Panc1 (cell line): ENCODE measurements at regions not wholly inside any gene's neighbourhood (a gene's known extent, or its start where the extent isn't known, plus 50 kb on each side); places are given as distances from the start of the nearest gene placed in this dataset.

ENCODE experiments used
- ATAC-seq: fragments of 200-7000 bp; cut with Tn5 transposase; 2 replicates; pipeline ENCODE4 v1.9.1; 2020; ENCODE audit warnings: mild to moderate bottlenecking, moderate library complexity
- BruUV-seq: library from RNA; stranded (reverse); fragments of 400-500 nt; replicated peaks from 2 replicates; lab custom pipeline; 2021; lab: Mats Ljungman, UMichigan
- CTCF ChIA-PET: fragments of 300-600 bp; sonication (Branson Sonifier 250); formaldehyde crosslinking; loops from one replicate; lab custom pipeline; 2022; ENCODE audit warnings: antibody characterized with exemption; lab: Charles Lee
- POLR2A ChIA-PET: fragments of 300-600 bp; sonication (Branson Sonifier 250); formaldehyde crosslinking; loops from one replicate; lab custom pipeline; 2022; ENCODE audit warnings: antibody characterized with exemption; lab: Charles Lee
- DNase-seq: peaks from one replicate; pipeline ENCODE4 v3.0.0-alpha.2; 2010; ENCODE audit warnings: low read depth, low spot score
- H3K27ac ChIP-seq: 2 replicates; pipeline ENCODE4 v1.5.1; 2011; ENCODE audit warnings: mild to moderate bottlenecking, low read length, inconsistent platforms
- H3K27me3 ChIP-seq: fragments of 200-500 bp; sonication (Bioruptor generic); 2 replicates; pipeline ENCODE4 v1.6.0; 2014; ENCODE audit warnings: low read length, inconsistent platforms; ENCODE audit not compliant: control insufficient read depth, insufficient read depth
- H3K36me3 ChIP-seq: fragments of 200-500 bp; sonication (Bioruptor generic); 2 replicates; pipeline ENCODE4 v1.5.1; 2014; ENCODE audit warnings: inconsistent platforms, mild to moderate bottlenecking, low read length, moderate library complexity; ENCODE audit not compliant: control insufficient read depth, insufficient read depth
- H3K4me1 ChIP-seq: 2 replicates; pipeline ENCODE4 v1.5.1; 2011; ENCODE audit warnings: inconsistent platforms, mild to moderate bottlenecking, low read length, moderate library complexity; ENCODE audit not compliant: control insufficient read depth, insufficient read depth
- H3K4me3 ChIP-seq, 2 experiments: 2 replicates each; pipeline ENCODE4 v1.5.1; 2011 to 2012; ENCODE audit warnings: low read depth in 2 of 2, low read length in 2 of 2, mild to moderate bottlenecking in 2 of 2, inconsistent platforms in 1 of 2, moderate library complexity in 1 of 2
- H3K9me3 ChIP-seq: fragments of 200-500 bp; sonication (Bioruptor generic); 2 replicates; pipeline ENCODE4 v1.5.1; 2014; ENCODE audit warnings: low read depth, mild to moderate bottlenecking, inconsistent platforms, low read length, moderate library complexity; ENCODE audit not compliant: control insufficient read depth, insufficient read depth
- POLR2AphosphoS5 ChIP-seq: IDR thresholded peaks from 2 replicates; pipeline ENCODE4 v1.6.1; 2012; ENCODE audit warnings: mild to moderate bottlenecking, low read depth, low read length, moderate library complexity
- SIN3A ChIP-seq: IDR thresholded peaks from 2 replicates; pipeline ENCODE4 v1.6.1; 2012; ENCODE audit warnings: low read depth, mild to moderate bottlenecking, low read length, moderate library complexity, borderline replicate concordance; ENCODE audit not compliant: insufficient read depth
- TCF7L2 ChIP-seq: IDR thresholded peaks from 2 replicates; pipeline ENCODE4 v1.6.1; 2011; ENCODE audit warnings: mild to moderate bottlenecking, low read depth, low read length, inconsistent platforms
- in situ Hi-C: cut with HindIII; loops from 2 replicates; pipeline ENCODE4 v1.10.0; 2016; ENCODE audit warnings: low sequenced_read_pairs, low pct_unique_long_range_greater_than_20kb
- intact Hi-C: fragments of 100-400 bp; cut with micrococcal nuclease; formaldehyde crosslinking; loops from one replicate; pipeline ENCODE4 v1.10.0; 2022; ENCODE audit not compliant: unreplicated experiment
- TF ChIP-seq, protein P1 (sequence below), 2 experiments: IDR thresholded peaks; 2 replicates each; pipeline ENCODE4 v1.6.1; 2011 to 2012; ENCODE audit warnings: low read depth in 2 of 2, control low read depth in 1 of 2, low read length in 1 of 2, mild to moderate bottlenecking in 1 of 2, moderate library complexity in 1 of 2; ENCODE audit not compliant: insufficient read depth in 1 of 2
- TF ChIP-seq, protein P2 (sequence below): fragments of 450-650 bp; IDR thresholded peaks from 2 replicates; pipeline ENCODE4 v1.5.1; 2017; ENCODE audit warnings: mild to moderate bottlenecking

GRCh38 chr9:78559449-78559885 lies 262.5 kb downstream of the PSAT1 start:
- Histone ChIP-seq H3K36me3 (no peaks in the 10 kb centered on the region), H3K27me3 (no peaks in the 10 kb centered on the region), H3K27ac (no peak overlapping the region), H3K4me1 (no peaks in the 10 kb centered on the region), H3K4me3 (no peak overlapping the region), H3K9me3 (no peaks in the 10 kb centered on the region)
- no TSS peak for BruUV-seq
- in situ Hi-C loops (no loop called here), intact Hi-C loops (no loop called here)
- ATAC-seq, result no peak
- ChIA-PET CTCF (no interaction called here), POLR2A (no interaction called here)
- no peak for TF ChIP-seq TCF7L2
- TF ChIP-seq SIN3A, result no peak
- DNase-seq, result no peak

DNA sequence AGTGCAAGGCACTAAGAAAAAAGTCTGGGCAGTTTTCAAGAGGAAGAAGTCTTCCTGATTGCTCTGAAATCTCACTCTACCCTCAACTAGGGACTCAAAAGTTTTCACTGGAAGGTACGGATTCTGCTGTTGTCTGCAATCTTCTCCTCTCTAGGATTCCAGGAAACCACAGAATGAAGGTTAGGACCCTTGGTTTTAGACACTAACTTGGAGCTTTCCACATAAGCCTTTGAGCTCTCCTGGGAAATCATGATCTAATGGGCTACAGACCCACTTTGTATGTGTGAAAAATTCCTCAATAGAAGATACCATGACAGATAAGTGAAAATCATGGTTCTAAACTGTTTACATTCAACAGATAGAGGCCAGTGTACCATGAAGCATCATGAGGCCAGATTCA lies 265.1 kb downstream of the PSAT1 start:
- Histone ChIP-seq H3K27me3 (no peaks in the 10 kb centered on the region), H3K9me3 (no peaks in the 10 kb centered on the region), H3K27ac (no peak overlapping the region), H3K4me1 (no peaks in the 10 kb centered on the region), H3K36me3 (no peaks in the 10 kb centered on the region), H3K4me3 (no peak overlapping the region)
- no TSS peak for BruUV-seq
- DNase-seq, result no peak
- intact Hi-C loops (no loop called here), in situ Hi-C loops (no loop called here)
- ChIA-PET POLR2A (no interaction called here), CTCF (no interaction called here)
- no peak for ATAC-seq
- TF ChIP-seq SIN3A (no peak), TCF7L2 (no peak), POLR2AphosphoS5 (no peak)
- TF ChIP-seq, protein P1, sequence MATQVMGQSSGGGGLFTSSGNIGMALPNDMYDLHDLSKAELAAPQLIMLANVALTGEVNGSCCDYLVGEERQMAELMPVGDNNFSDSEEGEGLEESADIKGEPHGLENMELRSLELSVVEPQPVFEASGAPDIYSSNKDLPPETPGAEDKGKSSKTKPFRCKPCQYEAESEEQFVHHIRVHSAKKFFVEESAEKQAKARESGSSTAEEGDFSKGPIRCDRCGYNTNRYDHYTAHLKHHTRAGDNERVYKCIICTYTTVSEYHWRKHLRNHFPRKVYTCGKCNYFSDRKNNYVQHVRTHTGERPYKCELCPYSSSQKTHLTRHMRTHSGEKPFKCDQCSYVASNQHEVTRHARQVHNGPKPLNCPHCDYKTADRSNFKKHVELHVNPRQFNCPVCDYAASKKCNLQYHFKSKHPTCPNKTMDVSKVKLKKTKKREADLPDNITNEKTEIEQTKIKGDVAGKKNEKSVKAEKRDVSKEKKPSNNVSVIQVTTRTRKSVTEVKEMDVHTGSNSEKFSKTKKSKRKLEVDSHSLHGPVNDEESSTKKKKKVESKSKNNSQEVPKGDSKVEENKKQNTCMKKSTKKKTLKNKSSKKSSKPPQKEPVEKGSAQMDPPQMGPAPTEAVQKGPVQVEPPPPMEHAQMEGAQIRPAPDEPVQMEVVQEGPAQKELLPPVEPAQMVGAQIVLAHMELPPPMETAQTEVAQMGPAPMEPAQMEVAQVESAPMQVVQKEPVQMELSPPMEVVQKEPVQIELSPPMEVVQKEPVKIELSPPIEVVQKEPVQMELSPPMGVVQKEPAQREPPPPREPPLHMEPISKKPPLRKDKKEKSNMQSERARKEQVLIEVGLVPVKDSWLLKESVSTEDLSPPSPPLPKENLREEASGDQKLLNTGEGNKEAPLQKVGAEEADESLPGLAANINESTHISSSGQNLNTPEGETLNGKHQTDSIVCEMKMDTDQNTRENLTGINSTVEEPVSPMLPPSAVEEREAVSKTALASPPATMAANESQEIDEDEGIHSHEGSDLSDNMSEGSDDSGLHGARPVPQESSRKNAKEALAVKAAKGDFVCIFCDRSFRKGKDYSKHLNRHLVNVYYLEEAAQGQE (IDR thresholded peaks at IDR 0.05; ENCODE audit: insufficient read depth in 1 of 2, low read depth in 2 of 2, low read length in 1 of 2), result no peak
- TF ChIP-seq, protein P2, sequence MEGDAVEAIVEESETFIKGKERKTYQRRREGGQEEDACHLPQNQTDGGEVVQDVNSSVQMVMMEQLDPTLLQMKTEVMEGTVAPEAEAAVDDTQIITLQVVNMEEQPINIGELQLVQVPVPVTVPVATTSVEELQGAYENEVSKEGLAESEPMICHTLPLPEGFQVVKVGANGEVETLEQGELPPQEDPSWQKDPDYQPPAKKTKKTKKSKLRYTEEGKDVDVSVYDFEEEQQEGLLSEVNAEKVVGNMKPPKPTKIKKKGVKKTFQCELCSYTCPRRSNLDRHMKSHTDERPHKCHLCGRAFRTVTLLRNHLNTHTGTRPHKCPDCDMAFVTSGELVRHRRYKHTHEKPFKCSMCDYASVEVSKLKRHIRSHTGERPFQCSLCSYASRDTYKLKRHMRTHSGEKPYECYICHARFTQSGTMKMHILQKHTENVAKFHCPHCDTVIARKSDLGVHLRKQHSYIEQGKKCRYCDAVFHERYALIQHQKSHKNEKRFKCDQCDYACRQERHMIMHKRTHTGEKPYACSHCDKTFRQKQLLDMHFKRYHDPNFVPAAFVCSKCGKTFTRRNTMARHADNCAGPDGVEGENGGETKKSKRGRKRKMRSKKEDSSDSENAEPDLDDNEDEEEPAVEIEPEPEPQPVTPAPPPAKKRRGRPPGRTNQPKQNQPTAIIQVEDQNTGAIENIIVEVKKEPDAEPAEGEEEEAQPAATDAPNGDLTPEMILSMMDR, result no peak

GRCh38 chr9:78563269-78563668 lies 266.3 kb downstream of the PSAT1 start:
- ATAC-seq, result no peak
- Histone ChIP-seq H3K4me1 (no peaks in the 10 kb centered on the region), H3K27ac (no peak overlapping the region), H3K27me3 (no peaks in the 10 kb centered on the region), H3K9me3 (no peaks in the 10 kb centered on the region), H3K36me3 (no peaks in the 10 kb centered on the region), H3K4me3 (no peak overlapping the region)
- BruUV-seq, result no TSS peak
- DNase-seq, result no peak
- CTCF ChIA-PET, result no interaction called here
- in situ Hi-C loops, result no loop called here
- no peak for TF ChIP-seq SIN3A
- TF ChIP-seq, protein P2, result no peak
- TF ChIP-seq, protein P1 (IDR thresholded peaks at IDR 0.05; ENCODE audit: insufficient read depth in 1 of 2, low read depth in 2 of 2, low read length in 1 of 2), result no peak
- no peak for TF ChIP-seq POLR2AphosphoS5
- TF ChIP-seq TCF7L2, result no peak
- intact Hi-C loops, result no loop called here
- POLR2A ChIA-PET, result no interaction called here
